ENCODE measurements at regions not wholly inside any gene's neighbourhood (a gene's known extent, or its start where the extent isn't known, plus 50 kb on each side); places are given as distances from the start of the nearest gene placed in this dataset.
"Not testable (repeated sequence)": the region's sequence is repeated elsewhere in the genome, so short reads cannot be mapped to it uniquely, and the experiment has no call there.

DNA sequence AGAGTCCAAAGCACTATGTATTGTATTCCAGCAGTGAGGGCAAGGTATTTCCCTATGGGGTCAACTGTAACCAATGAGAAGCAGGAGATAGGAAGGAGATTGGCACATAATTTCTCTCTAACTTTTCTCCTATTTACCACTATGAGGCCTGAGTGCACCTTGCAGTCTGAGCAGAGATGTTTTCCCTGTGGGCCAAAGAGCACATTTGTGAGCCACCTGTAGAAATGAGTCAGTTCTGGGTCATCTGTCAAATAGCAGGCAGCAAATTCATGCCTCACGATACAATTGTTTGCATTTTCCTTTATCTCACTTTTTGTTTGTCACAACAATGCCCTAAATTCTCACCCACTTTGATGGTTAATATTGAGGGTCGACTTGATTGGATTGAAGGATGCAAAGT is 547.2 kb upstream of the NCAM2 start:
- no peak for DNase-seq

DNA sequence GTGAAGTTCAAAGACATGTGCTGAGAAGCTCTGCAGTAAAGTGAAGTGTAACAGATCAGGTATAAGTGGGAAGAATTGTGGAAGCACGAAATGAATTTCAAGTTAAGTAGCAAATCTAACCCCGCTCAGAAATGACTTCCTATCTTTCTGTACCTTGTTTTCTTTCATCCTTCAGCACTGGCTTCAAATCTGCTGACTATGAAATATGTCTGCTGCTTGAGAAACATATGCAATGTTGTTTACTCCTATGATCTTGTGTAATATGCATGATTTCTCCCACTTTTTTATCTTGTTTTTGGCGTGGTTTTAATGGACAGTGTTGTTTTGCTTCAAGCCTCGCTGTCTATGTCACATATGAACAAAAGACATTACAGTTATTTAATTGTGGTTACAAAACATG is 545.3 kb upstream of the NCAM2 start:
- no peak for DNase-seq

DNA sequence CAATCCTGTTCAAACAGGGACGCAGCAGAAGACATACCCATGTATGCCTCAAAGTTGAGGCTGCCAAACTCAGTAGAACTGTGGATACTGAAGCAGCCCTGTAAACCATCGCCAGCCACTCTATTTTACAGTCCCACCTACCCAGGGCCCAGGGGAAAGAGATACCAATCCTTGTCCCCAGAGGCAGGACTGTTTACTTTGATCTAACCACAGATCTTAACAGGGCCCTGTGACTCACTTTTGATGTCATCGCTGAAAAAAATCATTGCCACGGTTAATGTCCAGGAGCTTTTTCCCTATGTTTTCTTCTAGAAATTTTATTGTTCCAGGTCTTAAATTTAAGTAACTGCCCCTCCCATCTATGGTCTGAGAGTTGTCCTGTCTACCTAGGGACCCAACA is 538.4 kb upstream of the NCAM2 start:
- DNase-seq = no peak

DNA sequence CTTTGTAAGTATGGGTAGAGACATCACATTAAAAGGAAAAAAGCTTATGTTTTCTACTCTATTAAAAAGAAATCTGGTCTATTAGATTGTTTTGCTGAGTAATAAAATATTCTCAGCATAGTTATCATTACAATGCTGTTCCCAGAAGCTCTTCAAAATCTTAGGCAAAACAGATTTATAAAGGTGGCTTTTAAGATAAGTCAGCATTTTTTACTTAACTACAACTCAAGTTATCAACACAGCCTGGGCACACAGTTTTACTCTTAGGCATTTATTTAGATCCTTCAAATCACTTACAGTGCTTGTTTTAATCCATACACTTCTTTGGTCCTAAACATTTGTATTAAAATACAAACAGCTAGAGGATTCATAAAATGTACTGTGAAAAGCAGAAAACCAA is 534.8 kb upstream of the NCAM2 start:
- DNase-seq = no peak

DNA sequence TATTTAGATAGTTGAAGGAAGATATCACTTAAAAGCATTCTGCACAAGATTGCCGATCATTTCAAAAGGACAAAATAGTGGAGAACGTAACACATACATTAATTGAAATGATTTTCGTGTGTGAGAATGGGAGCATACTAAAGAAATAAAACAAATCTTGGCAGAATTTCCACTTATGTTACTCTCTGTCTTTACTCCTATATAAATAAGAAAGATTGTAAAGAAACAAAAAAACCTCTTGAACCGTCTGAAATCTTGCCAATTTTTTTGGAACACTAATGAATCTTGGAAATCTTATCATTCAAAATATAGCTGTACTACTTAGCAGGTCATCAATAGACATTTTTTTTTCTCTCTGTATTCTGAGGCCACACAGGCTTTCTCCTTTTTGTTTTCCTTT is 528.8 kb upstream of the NCAM2 start:
- no peak for DNase-seq

DNA sequence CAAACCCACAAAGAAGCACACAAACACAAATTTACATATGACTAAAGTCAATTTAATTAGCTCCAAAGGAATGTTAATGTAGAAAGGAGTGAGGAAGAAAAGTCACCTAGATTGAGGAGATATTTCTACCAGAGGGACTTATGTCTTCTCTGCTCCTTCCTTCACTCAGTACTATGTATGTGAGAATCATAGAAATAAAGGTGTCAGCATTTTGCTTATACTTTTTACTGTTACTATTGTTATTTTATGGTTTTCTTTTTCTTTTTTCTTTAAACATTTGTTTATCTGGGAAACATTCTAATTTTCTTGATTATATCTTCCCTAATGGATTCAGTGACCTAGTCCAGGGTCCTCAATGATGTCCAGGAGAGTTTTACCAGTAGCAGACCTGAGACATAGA is 511.9 kb upstream of the NCAM2 start:
- DNase-seq = no peak

DNA sequence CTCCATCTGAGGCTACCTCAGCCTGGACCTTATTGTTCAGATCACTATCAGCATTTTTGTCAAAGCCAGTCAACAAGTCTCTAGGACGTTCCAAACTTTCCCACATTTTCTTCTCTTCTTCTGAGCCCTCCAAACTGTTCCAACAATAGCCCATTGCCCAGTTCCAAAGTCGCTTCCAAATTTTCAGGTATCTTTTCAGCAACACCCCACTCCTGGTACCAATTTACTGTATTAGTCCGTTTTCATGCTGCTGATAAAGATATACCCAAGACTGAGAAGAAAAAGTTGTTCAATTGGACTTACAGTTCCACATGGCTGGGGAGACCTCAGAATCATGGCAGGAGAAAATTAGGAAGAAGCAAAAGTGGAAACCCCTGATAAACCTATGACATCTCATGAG is 495.3 kb upstream of the NCAM2 start:
- DNase-seq = not testable (repeated sequence)

DNA sequence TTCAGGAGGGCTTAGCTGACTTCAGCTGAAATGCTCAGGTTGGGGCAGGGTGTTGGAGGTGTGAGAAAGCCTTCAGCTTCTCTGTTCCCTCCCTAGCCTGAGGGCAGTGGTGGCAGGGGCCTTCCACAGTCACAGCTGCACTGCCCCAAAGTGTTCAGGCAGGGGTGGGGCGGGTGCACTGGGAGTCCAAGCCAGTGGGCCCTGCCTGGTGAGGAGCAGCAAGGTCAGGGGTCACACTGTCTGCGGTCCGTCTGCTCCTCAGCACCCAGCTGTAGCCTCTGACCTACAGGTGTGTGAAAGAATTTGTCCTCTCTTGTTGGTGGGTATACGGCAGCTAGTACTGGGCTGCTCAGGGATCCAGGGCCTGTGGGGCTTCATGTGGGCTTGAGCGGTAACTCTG is 490.4 kb upstream of the NCAM2 start:
- no peak for DNase-seq

DNA sequence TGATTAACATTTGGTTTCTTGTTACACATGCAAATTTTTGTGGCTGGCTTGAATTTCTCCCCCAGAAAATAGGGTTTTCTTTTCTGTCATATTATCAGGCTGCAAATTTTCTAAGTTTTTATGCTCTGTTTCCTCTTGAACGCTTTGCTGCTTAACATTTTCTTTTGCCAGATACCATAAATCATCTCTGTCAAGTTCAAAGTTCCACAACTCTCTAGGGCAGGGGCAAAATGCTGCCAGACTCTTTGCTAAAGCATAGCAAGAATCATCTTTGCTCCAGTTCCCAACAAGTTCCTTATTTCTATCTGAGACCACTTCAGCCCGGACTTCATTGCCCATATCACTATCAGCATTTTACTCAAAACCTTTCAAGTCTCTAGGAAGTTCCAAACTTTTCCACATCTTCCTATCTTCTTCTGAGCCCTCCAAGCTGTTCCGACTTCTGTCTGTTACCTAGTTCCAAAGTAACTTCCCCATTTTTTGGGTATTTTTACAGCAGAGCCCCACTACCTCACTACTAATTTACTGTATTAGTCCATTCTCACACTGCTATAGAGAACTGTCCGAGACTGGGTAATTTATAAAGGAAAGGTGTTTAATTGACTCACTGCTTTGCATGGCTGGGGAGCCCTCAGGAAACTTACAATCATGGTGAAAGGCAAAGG is 486.9 kb upstream of the NCAM2 start:
- no peak for DNase-seq

DNA sequence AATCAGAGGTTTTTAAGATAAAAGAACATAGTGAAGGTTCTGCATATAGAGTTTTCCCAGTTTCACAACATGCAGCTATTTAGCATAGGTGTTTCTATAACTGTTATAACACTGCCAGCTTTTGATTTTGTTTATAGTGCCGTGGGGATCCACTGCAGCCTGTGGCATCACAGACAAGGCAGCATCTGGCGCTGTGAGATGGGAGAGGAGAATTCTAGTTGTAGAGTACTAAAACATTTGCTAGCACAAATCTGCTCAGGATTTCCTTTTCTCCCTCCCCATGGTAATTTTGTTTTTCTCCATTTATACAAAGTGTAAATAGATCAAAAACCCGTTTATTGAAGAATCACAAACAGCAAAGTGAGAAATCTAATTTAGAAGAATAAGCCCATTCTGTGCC is 482.8 kb upstream of the NCAM2 start:
- no peak for DNase-seq

DNA sequence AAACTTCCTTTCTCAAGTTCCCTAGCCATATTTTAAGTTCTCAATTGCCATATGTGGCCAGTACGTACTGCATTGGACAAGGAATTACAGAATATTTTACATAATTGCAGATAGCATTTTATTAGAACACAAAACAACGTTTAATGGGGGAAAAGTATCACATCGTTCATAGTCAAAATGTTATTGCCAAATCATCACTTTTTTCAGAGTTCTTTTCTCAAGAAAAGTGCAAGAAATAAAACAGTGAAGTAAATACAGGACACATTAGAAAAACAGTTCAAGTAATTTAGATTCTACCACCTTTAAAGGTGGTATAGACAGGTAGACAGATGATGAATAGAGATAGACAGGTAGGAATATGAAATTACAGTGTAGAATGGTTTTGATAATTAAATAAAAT is 479.1 kb upstream of the NCAM2 start:
- no peak for DNase-seq

DNA sequence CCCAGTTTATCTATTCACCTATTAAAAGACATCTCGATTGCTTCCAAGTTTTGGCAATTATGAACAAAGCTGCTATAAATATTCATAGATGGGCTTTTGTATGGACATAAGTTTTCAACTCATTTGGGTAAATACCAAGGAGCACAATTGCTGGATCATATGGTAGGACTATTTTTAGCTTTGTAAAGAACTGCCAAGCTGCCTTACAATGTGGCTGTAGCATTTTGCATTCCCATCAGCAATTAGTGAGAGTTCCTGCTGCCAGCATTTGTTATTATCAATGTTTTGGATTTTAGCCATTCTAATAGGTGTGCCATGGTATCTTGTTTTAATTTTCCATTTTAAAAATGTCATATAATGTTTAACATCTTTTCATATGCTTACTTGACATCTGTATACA is 475.6 kb upstream of the NCAM2 start:
- DNase-seq = no peak

DNA sequence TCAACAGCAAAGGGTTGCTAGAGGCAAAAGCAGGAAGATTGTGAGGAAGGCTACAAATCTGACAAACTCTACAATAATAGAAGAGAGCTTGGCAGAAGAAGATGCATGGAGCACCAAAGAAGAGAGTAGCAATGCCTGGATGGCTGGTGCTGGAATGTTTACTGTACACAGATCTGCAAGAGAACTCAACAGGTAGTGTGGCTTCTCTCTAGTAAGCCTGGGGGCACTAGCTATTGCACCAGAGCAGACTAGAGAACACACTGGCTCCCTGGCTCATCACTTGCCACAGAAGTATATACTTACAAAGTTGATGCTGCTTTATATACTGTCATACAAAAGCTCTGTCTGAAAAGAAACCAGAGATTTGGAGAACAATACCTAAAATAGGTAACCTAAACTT is 475.0 kb upstream of the NCAM2 start:
- DNase-seq = no peak

DNA sequence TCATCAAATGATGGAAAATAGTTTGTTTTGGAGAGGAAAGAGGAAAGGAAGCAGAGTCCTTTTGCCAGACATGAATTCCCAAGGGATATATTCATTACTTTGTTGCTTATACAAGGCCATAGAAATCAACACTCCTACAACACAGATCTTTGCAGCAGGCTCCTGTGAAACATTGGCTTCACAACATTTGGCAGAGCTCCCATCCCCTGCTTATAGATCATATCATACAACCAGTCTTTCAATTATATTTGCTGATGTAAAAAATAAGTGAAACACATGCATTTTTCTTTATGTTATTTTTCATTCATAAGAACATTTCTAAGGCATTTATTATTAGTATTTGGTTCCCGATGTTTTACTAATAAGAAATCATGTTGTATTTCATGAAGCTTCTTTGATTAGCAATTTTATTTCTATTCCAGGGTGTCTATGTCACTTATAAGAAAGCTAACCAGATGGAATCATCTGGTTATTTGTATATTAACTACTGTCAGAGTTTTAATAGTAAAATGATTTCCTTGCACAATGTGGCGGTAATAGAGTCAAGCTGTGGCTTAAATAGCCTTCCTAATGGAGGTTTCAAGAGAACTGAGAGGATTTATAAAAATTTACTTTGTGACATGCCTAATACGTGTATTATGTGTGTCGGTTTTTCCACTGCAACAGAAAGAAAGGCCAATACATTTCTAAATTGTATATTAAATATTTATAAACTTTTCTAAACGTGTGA is 470.3 kb upstream of the NCAM2 start:
- no peak for DNase-seq

DNA sequence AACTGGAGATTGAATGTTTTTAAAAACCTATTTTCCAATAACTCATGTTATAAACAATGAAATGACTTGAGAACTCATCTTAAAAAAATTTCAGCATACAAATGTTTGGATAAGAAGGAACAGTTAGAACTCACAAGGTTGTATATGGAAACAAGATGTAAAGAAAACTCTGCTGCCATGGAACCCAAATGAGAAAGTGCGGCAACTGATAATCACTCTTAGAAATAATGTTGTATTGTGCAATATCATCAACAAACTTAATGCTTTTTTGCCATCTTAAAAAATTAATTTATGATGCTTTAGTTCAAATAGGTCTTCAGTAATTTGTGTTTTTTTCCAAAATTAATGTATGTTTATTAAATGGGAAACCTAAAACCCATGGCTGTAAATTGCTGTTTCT is 461.1 kb upstream of the NCAM2 start:
- DNase-seq = no peak

DNA sequence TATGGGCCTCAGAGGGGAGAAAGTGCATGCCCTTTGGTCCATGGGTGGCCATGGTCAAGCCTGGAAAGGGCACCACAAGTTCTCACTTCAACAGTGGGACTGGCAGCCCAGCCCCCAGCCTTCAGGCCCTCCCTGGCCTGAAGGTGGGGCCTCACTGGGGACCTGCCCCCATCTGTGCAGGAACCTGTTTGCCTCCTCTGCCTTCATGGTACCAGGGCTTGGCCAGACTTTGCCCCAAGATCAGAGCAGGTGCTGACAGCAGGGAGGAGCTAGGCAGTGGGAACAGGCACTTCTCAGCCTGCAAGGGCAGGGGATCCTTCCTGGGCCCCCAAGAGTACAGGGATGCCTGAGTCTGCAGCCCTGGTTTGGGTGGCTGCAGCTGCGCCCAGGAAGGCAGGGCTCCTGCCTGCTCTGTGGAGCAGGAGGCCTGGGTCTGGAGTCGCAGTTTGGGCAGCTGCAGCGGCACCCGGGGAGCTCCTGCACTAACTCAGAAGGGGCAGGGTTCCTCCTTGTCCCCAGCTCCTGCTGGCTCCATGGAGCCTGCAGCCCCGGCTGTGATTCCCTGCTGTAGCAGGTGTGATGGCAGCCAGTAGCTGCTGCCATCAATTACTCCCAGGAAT is 460.1 kb upstream of the NCAM2 start:
- no peak for DNase-seq

DNA sequence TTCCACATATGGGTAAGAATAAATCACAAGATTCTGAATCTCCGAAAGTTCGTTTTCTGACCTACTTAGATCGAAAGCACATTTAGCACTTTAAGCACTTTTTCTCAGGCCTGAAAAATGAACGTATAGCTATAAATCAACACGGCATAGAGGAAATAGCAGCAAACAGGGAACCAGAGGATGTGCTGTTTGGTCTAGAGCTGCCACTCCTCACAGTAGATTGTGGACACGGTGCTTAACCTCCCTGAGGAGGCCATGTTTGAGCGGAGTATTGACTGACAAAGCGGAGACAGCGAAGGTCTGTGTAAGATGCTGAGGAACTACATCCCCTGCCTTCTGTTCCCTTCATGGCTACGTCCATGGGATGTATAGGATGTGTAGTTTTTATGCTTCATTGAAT is 452.8 kb upstream of the NCAM2 start:
- DNase-seq = no peak

DNA sequence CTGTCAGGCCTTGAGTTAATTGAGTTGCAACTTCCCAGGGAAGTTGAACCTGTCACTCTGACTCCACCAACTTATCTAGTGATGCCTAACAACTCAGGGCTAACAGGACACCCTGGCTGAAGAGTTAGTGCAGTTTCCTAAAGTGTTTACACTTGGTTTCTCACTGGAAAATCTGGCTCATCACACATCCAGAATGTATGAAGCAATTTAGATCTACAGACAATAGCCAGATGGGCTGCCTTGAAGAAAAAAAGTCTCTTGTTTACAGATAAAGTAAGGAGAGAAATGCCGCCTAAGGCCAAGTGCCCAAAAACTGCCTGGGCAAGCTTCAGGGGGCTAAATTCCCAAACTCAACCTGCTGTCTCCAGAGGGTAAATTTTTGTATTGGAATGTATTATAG is 446.3 kb upstream of the NCAM2 start:
- no peak for DNase-seq

DNA sequence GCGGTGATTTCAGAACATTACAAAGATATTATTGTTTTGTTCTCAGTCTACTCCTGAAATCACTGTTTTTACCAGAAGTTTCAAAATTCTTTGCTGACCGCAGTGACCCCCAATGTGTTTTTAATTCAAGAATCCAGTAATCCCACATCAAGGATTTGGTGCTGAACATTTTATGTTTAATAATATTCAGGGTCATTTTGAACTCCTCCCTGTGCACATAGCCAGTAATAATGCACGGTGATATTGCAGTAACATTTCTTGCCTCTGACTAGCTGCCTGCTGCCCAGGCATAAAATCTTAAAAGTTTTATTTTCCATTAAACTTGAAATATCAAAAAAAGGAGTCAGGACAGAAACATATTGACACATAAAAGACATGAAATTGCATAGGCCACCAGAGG is 443.4 kb upstream of the NCAM2 start:
- DNase-seq = no peak

DNA sequence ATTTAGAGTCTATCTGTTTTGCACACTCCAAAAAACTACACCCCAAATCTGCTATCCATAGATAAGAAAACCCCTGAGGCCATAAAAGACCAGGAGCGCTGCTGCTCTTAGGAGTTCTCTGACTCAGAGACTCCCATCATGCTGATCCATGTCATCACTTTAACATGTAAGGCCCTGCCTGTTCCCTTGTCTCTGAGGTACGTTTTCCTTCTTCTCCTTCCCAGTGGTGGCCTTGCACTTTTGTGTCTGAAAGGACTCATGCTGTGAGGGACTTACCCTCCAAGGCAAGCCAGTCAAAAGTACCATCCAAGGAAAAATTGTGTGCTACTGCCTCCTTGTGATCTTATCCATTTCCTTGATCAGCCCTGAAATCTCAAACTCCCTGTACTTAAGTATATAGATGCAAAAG is 427.4 kb upstream of the NCAM2 start:
- no peak for DNase-seq

DNA sequence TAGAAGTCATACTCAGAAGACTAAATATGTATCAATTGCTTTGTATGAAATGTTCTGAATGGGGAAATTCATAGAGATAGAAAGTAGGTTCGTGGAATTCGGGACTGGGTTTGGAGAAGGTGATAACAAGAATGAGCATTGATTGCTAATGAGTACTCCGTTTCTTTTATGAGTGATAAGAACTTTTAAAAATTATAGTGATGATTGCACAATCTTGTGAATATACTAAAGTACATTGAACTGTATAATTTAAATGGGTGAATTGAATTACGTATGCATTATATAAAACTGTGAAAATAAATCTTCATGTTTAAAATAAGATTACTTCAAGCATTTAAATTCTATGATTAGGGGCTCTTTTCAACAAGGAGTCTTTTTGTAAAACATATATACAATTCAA is 425.6 kb upstream of the NCAM2 start:
- DNase-seq = no peak

DNA sequence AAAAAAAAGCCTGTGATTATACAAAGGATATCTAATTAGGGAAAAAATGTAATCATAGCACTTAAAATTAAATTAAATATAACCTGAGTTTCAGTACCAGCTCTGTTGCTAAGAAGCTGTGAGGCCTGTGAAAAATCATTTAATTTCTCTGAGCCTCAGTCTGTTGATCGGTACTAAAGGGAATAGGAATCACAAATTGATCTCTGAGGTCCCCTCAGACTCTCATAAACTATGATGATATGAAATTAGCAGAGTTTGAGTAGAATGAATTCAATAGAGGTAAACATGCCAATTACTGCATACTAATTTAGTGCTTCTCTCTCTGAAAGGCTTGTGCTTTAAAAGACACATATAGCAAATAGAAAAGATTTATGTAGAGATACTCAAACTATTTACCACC is 416.8 kb upstream of the NCAM2 start:
- no peak for DNase-seq

DNA sequence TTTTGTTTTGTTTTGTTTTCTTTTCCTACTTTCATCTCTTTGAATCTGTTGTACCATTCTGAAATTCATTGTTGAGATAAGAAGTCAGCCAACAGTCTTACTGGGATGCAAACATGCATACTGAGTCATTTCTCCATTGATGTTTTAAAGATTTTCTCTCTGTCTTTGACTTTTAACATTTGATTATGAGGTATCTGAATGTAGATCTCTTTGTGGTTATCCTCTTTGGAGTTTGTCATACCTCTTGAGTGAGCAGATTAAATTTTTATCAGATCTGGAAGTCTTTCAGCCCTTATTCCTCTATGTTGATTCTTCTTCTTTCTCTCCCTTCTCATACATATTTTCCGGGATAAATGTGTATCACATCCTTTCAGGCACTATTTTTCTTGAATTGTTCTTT is 406.9 kb upstream of the NCAM2 start:
- DNase-seq = no peak

DNA sequence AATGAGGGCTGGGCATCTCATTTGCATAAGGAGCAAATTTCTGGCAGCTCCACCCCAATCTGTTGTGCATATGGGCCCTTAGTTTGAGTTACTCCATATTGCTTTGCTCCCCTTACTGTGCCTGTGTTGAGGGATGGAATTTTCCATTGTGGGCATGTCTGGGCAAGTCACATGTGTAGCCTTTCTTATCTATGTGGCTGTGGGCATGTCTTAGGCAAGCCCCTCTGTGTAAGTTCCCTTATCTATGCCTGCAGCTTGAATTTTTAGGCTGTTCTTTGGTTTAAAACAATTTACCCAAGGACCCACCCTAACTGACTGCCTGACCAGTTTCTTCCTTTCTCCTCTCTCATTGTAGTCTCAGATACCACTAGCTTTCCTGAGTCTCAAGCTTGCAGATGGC is 405.7 kb upstream of the NCAM2 start:
- DNase-seq = no peak

DNA sequence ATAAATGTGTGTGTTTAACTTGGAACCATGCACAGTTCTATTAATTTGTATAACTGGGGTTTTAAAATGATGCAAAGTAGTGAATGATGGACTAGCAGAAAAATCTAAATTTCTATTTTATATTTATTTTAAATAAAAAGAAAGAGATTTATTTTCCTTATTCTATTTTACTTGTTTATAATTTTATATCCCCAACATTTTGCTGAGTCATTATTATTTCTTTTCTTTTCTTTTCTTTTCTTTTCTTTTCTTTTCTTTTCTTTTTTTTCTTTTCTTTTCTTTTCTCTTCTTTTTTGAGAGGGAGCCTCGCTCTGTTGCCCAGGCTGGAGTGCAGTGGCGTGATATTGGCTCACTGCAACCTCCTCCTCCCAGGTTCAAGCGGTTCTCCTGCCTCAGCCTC is 395.0 kb upstream of the NCAM2 start:
- no peak for DNase-seq
